Mesenchymal stem cell (in vitro differentiated cells and primary cell): ENCODE measurements at regions not wholly inside any gene's neighbourhood (a gene's known extent, or its start where the extent isn't known, plus 50 kb on each side); places are given as distances from the start of the nearest gene placed in this dataset.
A peak's percentile ranks its signal among the peaks of the same experiment; 100 is the strongest.

Experiments used
- DNase-seq: peaks from one replicate; pipeline ENCODE4 v3.0.0-alpha.2; 2013
- H2AFZ ChIP-seq: one replicate; pipeline ENCODE4 v1.6.1; 2013; ENCODE audit warnings: low read depth, mild to moderate bottlenecking, control low read depth, inconsistent platforms, low read length, moderate library complexity
- H2AK5ac ChIP-seq: 2 replicates; pipeline ENCODE4 v1.6.1; 2013; ENCODE audit warnings: low read length, moderate library complexity, mild to moderate bottlenecking, inconsistent platforms; ENCODE audit not compliant: severe bottlenecking
- H2BK120ac ChIP-seq: one replicate; pipeline ENCODE4 v1.6.1; 2013; ENCODE audit warnings: low read depth, mild to moderate bottlenecking, inconsistent platforms, low read length, moderate library complexity
- H2BK12ac ChIP-seq, 2 experiments: one replicate each; pipeline ENCODE4 v1.6.1; 2013; ENCODE audit warnings: inconsistent platforms in 2 of 2, low read length in 2 of 2, mild to moderate bottlenecking in 2 of 2, moderate library complexity in 2 of 2, control low read depth in 1 of 2
- H2BK15ac ChIP-seq: one replicate; pipeline ENCODE4 v1.6.1; 2013; ENCODE audit warnings: mild to moderate bottlenecking, low read depth, inconsistent platforms; ENCODE audit not compliant: poor library complexity, severe bottlenecking
- H2BK5ac ChIP-seq: 2 replicates; pipeline ENCODE4 v1.6.1; 2013; ENCODE audit warnings: low read depth, mild to moderate bottlenecking, low read length, control low read depth, inconsistent platforms; ENCODE audit not compliant: poor library complexity, severe bottlenecking
- H3K14ac ChIP-seq, 2 experiments: one replicate each; pipeline ENCODE4 v1.6.1; 2013; ENCODE audit warnings: inconsistent platforms in 2 of 2, low read length in 2 of 2, control low read depth in 1 of 2, mild to moderate bottlenecking in 1 of 2, moderate library complexity in 1 of 2
- H3K18ac ChIP-seq, 2 experiments: one replicate each; pipeline ENCODE4 v1.6.1; 2013; ENCODE audit warnings: inconsistent platforms in 2 of 2, low read length in 2 of 2, control low read depth in 1 of 2, low read depth in 1 of 2, mild to moderate bottlenecking in 1 of 2
- H3K23ac ChIP-seq, 2 experiments: one replicate each; pipeline ENCODE4 v1.6.1; 2013; ENCODE audit warnings: inconsistent platforms in 2 of 2, low read length in 2 of 2, mild to moderate bottlenecking in 2 of 2, moderate library complexity in 2 of 2, control low read depth in 1 of 2
- H3K27ac ChIP-seq: 2 replicates; pipeline ENCODE4 v1.5.1; 2013; ENCODE audit warnings: mild to moderate bottlenecking, moderate library complexity, low read length, control low read depth, inconsistent platforms; ENCODE audit not compliant: poor library complexity, severe bottlenecking
- H3K27me3 ChIP-seq, 2 experiments: 2 replicates each; pipeline versions ENCODE4 v1.6.1 to v1.7.0; 2013; ENCODE audit warnings: low read length in 2 of 2, mild to moderate bottlenecking in 2 of 2, moderate library complexity in 2 of 2, control low read depth in 1 of 2, inconsistent platforms in 1 of 2; ENCODE audit not compliant: control insufficient read depth in 1 of 2, insufficient read depth in 1 of 2
- H3K36me3 ChIP-seq, 2 experiments: 2 replicates each; pipeline versions ENCODE4 v1.6.1 to v1.7.0; 2013; ENCODE audit warnings: low read length in 2 of 2, control low read depth in 1 of 2, inconsistent platforms in 1 of 2, low read depth in 1 of 2, mild to moderate bottlenecking in 1 of 2; ENCODE audit not compliant: insufficient read depth in 2 of 2, control insufficient read depth in 1 of 2
- H3K4ac ChIP-seq, 2 experiments: one replicate each; pipeline ENCODE4 v1.6.1; 2013; ENCODE audit warnings: inconsistent platforms in 2 of 2, low read length in 2 of 2, mild to moderate bottlenecking in 2 of 2, moderate library complexity in 2 of 2, control low read depth in 1 of 2, low read depth in 1 of 2
- H3K4me1 ChIP-seq: 2 replicates; pipeline ENCODE4 v1.6.1; 2013; ENCODE audit warnings: low read depth, low read length, control low read depth; ENCODE audit not compliant: control insufficient read depth, insufficient read depth
- H3K4me2 ChIP-seq: 2 replicates; pipeline ENCODE4 v1.6.1; 2013; ENCODE audit warnings: low read length, mild to moderate bottlenecking, inconsistent platforms; ENCODE audit not compliant: poor library complexity, severe bottlenecking
- H3K4me3 ChIP-seq, 2 experiments: 2 replicates each; pipeline versions ENCODE4 v1.5.1 to v1.7.0; 2013; ENCODE audit warnings: low read length in 2 of 2, mild to moderate bottlenecking in 2 of 2, control low read depth in 1 of 2, low read depth in 1 of 2; ENCODE audit not compliant: insufficient read depth in 1 of 2
- H3K79me1 ChIP-seq: replicated peaks from 2 replicates; pipeline ENCODE4 v1.6.1; 2013; ENCODE audit warnings: mild to moderate bottlenecking, control low read depth, low read length, inconsistent platforms; ENCODE audit not compliant: poor library complexity, severe bottlenecking
- H3K9ac ChIP-seq: 2 replicates; pipeline ENCODE4 v1.7.0; 2013; ENCODE audit warnings: mild to moderate bottlenecking, low read length, moderate library complexity
- H3K9me3 ChIP-seq: 2 replicates; pipeline ENCODE4 v1.7.0; 2013; ENCODE audit warnings: mild to moderate bottlenecking, low read length; ENCODE audit not compliant: control insufficient read depth
- H4K8ac ChIP-seq: one replicate; pipeline ENCODE4 v1.6.1; 2013; ENCODE audit warnings: inconsistent platforms, mild to moderate bottlenecking, low read length, moderate library complexity
- H4K91ac ChIP-seq: one replicate; pipeline ENCODE4 v1.6.1; 2013; ENCODE audit warnings: mild to moderate bottlenecking, low read length, inconsistent platforms
- WGBS: methylation state at CpG from one replicate; pipeline ENCODE4 v1.1.7; 2013; ENCODE audit warnings: mixed read lengths; 5-methylcytosine and 5-hydroxymethylcytosine counted together

- no peak overlapping the region for H4K91ac ChIP-seq
Measured at GRCh38 chr18:10060841-10061240, 147.0 kb downstream of the VAPA start.

GRCh38 chr18:10061566-10062140 lies 147.8 kb downstream of the VAPA start:
- no peak overlapping the region for H2AFZ ChIP-seq
- no peak overlapping the region for H4K91ac ChIP-seq
- H3K18ac ChIP-seq = peak overlapping the region; percentile 45 to 62
- peaks cover 11% of the 10 kb centered on the region for H3K4me1 ChIP-seq
- no peaks in the 10 kb centered on the region for H3K27me3 ChIP-seq
- no peak overlapping the region for H2BK15ac ChIP-seq
- H3K9me3 ChIP-seq = no peaks in the 10 kb centered on the region
- DNase-seq = no peak
- no peak overlapping the region for H3K27ac ChIP-seq
- no peak overlapping the region for H3K4me2 ChIP-seq
- H4K8ac ChIP-seq = no peak overlapping the region
- H3K23ac ChIP-seq = no peak overlapping the region
- no peak overlapping the region for H3K14ac ChIP-seq
- peak overlapping the region; percentile 14 to 26 for H2BK12ac ChIP-seq
- no peak overlapping the region for H3K9ac ChIP-seq
- H3K36me3 ChIP-seq = no peaks in the 10 kb centered on the region
- H3K4me3 ChIP-seq = no peak overlapping the region
- no peaks in the 10 kb centered on the region for H3K79me1 ChIP-seq
- 88% methylated on average over 2 of the region's 4 CpGs for WGBS
- H2BK120ac ChIP-seq = peak overlapping the region; percentile 81
- no peak overlapping the region for H2BK5ac ChIP-seq
- peak overlapping the region in 1 of 2 experiments; percentile 19 for H3K4ac ChIP-seq
- H2AK5ac ChIP-seq = no peak overlapping the region

More at GRCh38 chr18:10060841-10061240, 147.0 kb downstream of the VAPA start:
- Histone ChIP-seq H3K27me3 (no peaks in the 10 kb centered on the region), H3K4ac (peak overlapping the region; percentile 38 to 69), H3K9ac (no peak overlapping the region), H3K4me1 (peaks cover 11% of the 10 kb centered on the region), H2BK12ac (peak overlapping the region; percentile 97 to 99), H2BK15ac (peak overlapping the region; percentile 78), H3K36me3 (no peaks in the 10 kb centered on the region), H4K8ac (peak overlapping the region; percentile 57), H3K14ac (no peak overlapping the region), H3K79me1 (no peaks in the 10 kb centered on the region), H3K18ac (peak overlapping the region; percentile 77 to 90), H2AFZ (no peak overlapping the region), H2AK5ac (no peak overlapping the region), H2BK5ac (no peak overlapping the region), H3K23ac (no peak overlapping the region), H3K27ac (no peak overlapping the region), H3K4me2 (no peak overlapping the region), H3K9me3 (no peaks in the 10 kb centered on the region), H3K4me3 (no peak overlapping the region), H2BK120ac (peak overlapping the region; percentile 50)
- WGBS = 100% methylated on average over 2 of the region's 3 CpGs
- DNase-seq = no peak

- H3K18ac ChIP-seq = peak overlapping the region; percentile 37 to 85
- no peak overlapping the region for H2BK5ac ChIP-seq
- no peaks in the 10 kb centered on the region for H3K27me3 ChIP-seq
- WGBS = 22% methylated on average over 6 of the region's 8 CpGs
- H3K4ac ChIP-seq = peak overlapping the region in 1 of 2 experiments; percentile 63
- H2BK12ac ChIP-seq = peak overlapping the region; percentile 92 to 99
- no peak overlapping the region for H3K23ac ChIP-seq
- H3K9ac ChIP-seq = no peak overlapping the region
- no peaks in the 10 kb centered on the region for H3K36me3 ChIP-seq
- peak overlapping the region; percentile 25 for H3K27ac ChIP-seq
- H4K8ac ChIP-seq = peak overlapping the region; percentile 74
- H2BK15ac ChIP-seq = no peak overlapping the region
- H3K4me2 ChIP-seq = no peak overlapping the region
- no peaks in the 10 kb centered on the region for H3K9me3 ChIP-seq
- H3K4me3 ChIP-seq = no peak overlapping the region
- H3K14ac ChIP-seq = peak overlapping the region in 1 of 2 experiments; percentile 84
- H4K91ac ChIP-seq = peak overlapping the region; percentile 83
- H2AK5ac ChIP-seq = no peak overlapping the region
- H3K4me1 ChIP-seq = peaks cover 11% of the 10 kb centered on the region
- H2AFZ ChIP-seq = no peak overlapping the region
- DNase-seq = peak; percentile 81
- peak overlapping the region; percentile 82 for H2BK120ac ChIP-seq
- H3K79me1 ChIP-seq = no peaks in the 10 kb centered on the region
Measured at GRCh38 chr18:10062302-10063300, 148.8 kb downstream of the VAPA start.

GRCh38 chr18:10063489-10063888 lies 149.7 kb downstream of the VAPA start:
- Histone ChIP-seq H3K4ac (no peak overlapping the region), H3K27ac (no peak overlapping the region), H3K79me1 (no peaks in the 10 kb centered on the region), H2BK12ac (peak overlapping the region in 1 of 2 experiments; percentile 95), H2BK5ac (no peak overlapping the region), H4K8ac (peak overlapping the region; percentile 50), H3K9ac (no peak overlapping the region), H2AK5ac (no peak overlapping the region), H3K36me3 (no peaks in the 10 kb centered on the region), H4K91ac (no peak overlapping the region), H3K18ac (no peak overlapping the region), H3K9me3 (no peaks in the 10 kb centered on the region), H3K27me3 (no peaks in the 10 kb centered on the region), H3K4me2 (no peak overlapping the region), H2BK120ac (no peak overlapping the region), H2BK15ac (no peak overlapping the region), H3K14ac (no peak overlapping the region), H2AFZ (no peak overlapping the region), H3K4me3 (no peak overlapping the region), H3K23ac (no peak overlapping the region), H3K4me1 (peaks cover 6% of the 10 kb centered on the region)
- DNase-seq = no peak
- WGBS = 96% methylated on average over 7 of the region's 8 CpGs
